GM19452 (cell line): ENCODE measurements at regions not wholly inside any gene's neighbourhood (a gene's known extent, or its start where the extent isn't known, plus 50 kb on each side); places are given as distances from the start of the nearest gene placed in this dataset.
A peak's percentile ranks its signal among the peaks of the same experiment; 100 is the strongest.

ENCODE experiments used
- ATAC-seq: cut with Tn5 transposase; IDR thresholded peaks from one replicate; pipeline ENCODE4 v1.9.1; 2021; ENCODE audit not compliant: unreplicated experiment

DNA sequence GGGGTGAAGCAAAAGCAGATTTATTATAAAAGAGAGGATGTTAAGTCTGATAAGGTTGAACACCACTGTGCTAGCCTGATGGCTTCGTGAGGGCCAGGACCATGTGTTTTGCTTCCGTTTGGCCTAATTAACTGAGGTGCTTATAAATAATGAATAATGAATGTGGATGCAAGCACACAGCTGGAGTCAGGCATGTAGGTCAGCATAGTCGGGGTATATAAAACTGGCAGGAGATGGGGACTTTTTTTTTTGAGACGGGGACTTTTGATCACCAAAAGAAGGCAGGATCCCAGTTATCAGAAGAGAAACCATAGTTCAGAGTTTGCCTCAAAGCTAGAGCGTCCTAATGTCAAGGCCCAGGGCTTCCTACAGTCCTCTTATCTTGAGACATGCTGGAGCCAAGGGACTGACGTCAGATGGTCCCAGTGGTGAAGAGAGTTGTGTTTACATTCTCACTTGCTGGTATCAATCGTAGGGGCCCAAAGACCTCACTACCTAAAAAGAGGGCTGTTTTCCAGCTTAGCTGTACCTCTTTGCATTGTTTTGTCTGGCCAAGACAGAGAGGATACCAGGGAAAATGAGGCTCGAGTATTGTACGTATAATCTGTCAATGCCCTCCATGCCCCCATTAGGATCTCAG lies 50.4 kb downstream of the RTL9 start:
- no peak for ATAC-seq

DNA sequence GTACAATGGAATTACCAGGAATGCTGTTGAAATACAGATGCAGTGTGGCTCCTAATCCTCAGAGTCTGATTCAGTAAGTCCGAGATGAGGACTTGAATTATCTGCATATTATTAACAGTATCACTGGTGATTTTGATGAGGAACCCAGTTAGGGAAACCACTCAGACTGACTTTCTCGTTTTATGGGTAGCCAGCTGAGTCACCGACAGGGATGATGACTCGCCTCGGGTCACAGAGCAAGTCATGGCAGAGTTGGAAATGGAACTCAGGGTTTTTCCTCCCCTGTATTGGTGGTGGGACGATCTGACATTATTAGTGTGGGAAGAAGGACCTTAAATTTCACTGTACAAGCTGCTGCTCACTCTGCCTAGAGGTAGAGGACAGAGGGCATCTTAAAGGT lies 51.3 kb downstream of the RTL9 start:
- ATAC-seq, result no peak

DNA sequence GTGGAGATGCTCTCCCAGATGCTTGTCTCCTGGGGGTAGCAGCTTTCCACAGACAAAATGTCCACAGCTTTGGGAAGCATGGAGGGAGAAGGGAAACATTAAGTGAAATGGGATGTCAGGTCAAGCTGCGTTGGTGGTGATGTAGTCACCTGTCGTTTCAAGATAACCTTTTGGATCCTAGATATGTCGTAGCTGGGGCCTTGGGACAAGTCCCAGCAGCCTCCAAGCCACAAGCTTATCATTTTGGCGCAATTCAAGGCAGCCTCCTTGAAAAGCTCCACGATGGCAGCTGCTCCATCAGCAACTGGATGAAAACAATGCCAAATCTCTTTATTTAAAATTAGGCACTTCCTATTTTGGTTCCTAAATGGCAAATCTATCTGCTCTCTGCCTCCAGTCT lies 52.0 kb downstream of the RTL9 start:
- no peak for ATAC-seq

DNA sequence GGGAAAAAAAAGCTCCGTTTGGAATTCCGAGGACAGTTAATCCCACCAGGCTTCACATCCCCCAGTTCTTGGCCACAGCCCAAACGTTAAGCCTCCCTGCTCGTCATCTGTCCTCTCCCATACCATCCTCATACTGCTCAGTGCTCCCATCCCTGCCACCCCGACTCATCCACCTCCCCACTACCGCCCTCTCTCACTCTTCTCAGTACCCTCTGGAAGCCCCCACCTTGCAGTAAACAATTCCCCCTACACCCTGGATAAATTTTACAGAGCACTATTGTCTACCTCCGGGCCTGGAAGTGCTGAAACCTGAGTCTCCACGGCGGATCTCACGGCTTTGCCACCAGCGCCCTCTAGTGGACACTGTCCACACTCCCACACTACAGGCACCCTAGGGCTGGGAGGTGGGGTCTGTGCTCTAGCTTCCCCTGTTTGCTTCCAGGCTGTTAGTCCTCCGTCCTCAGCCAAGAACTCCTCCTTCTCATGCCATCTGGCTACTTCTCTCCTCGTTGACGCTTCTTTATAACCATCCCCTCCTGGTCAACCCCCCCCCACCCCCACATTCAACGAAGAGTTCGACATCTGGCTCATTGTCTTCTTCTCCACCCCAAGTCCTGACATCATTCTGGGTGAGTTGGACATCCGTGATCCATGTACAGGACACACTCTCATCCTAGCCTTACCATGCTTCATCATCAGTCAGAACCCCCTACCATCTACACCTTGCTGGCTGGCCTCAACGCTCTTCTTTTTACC lies 54.5 kb downstream of the RTL9 start:
- no peak for ATAC-seq

DNA sequence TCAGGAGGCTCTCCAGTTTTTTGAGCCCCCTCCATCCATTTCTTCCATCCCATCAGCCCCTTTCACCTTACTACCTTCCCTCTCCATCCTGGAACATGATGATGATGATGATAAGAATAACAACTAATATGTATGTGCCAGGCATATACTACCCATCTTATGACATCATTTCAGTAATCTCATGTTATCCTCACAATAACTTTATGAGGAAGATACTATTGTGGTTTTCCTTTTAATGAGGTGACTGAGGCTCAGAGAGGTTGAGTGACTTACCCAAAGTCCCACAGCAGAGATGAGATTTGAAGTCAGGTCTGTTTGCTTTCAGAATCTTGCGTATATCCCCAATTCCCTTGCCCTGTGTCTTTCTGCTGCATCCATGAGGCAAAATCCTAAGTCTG lies 55.1 kb downstream of the RTL9 start:
- no peak for ATAC-seq

DNA sequence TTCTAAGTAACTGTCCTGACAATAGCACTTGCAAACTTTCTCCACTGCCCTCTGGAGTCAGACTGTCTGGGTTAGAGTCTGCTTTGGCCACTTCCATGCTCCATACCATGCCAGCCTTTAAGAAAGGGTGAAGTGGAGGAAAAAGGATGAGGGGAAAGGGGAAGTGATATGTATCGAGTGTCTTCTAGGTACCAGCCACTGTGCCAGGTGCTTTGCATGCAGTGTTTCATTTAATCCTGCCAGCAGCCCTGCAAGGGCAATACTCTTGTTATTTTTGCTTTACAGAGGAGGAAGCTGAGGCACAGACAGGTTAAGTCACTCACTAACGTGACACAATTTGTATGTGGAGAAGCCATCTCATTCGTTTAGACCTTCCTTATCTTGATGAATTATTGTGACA lies 55.6 kb downstream of the RTL9 start:
- peak; percentile 17 for ATAC-seq

DNA sequence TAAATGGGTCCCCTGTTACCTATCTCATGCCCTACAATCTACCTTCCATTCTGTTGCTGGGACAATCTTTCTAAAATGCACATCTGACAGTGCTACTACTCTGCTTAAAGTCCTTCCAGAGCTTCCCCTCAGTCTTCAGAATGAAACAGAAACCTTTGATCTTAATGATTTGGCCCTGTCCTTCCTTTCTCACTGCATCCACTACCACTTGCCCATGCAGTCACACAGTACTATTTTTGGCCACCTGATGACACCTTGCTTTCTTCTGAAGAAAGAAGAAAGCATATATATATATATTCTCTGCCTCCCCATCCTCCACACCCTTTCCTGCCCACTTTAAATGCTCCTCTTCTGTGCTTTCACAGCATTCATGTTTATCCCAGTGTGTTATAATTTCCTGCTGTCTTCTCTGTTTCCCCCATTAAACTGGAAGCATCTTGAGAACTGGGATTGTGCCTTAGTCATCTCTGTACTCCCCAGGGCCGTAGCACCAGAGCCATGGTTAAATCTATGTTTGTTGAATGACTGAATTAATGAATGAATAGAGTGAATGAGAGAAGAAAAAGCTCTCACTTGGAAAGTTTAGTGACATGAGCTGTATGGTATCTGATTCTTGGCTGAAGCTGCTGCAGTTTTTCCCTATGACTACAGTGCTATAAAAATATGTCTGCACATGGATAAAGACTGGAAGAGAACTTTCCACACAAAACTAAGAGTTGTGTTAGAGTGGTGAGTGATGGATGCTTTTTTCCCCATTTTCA lies 56.2 kb downstream of the RTL9 start:
- ATAC-seq, result peak; percentile 86

DNA sequence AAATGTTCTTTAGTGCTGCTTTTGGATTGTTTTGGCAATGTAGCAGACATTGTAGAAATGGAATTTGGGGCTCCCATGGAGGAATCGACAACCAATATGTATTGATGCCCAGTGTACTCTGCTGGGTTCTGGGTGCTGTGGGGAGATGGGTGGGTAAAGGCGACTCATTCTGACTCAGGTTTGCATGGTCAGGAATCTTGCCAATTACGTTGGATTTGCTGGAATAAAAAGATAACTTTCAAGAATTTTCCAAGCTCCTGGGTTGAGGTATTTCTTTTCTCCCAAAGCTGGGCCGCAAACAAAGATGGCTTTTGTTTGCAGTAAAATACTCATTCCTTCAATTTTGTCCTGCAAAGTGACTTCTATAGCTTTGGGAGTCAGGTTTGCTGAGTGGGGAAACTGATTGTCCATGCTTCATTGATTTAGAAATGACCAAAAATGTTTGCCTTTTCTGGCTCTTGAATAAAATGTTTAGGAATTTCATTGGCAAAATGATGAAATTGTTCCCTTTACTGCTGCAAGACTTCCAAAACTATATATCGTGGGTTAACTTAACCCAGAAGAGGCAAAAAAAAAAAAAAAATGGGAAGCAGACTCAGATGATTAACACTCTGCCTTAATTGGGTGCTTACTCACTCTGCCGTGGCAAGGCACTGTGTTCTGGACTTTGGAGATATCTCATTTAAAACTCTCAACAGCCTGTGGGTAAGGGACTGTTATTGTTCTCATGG lies 57.0 kb downstream of the RTL9 start:
- no peak for ATAC-seq

DNA sequence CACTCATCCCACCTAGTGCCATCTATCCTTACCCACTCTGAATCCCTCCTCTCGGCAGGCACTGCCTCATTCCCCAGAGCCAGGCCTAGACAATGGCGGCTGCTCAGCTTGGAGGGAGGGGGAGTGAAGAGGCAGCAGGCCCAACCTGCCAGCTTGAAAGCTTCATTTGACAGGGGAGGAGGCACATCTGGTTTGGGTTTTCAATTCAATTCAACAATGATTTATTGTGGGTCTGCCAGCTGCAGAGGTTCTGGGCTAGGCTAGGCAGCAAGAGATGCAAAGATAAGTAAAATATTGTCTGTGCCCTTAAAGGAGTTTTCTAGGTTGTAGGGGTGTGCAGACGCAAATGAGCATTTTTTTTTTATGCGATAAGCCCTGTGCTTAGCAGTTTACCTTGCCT lies 58.5 kb downstream of the RTL9 start:
- no peak for ATAC-seq

DNA sequence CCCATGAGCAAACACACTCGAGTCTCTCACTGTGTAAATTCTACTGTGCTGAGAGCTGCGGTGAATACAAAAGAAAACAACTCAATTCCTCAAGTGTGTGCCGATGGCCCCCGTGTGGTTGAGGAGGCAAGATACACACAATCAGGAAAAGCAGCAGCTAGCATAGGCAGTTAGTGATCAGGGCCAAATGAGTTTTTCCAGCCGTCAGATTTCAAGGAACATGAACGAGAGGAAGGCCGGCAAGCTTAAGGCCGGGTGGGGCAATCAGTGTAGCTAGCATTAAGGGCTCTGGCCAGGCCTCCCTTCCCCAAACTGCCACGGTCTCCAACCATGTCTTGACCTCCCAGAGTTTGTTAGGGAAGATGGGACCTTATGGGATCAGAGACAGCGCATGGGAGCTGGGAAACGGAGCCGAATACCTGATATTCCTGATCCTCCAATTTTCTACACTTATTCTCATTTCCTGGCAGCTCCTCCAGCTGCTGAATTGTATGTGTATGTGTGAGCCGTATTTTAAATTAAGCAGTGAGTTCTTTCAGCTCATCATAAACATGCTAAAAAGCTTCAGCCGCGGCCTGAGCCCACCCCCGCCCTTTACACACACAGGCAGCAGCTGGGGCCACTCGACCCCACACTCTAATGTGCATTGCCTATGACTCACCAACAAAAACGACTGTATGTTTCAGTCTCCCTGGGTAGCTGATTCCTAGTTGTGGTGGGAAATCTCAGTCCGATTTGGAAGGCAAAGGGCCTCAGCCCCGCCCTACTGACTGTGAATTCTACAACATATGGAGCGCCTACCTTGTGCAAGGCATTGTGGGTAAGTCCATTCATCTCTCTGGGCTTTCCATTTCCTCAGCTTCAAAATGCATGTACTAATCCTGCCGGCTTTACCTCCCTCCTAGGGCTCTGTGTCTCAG lies 59.9 kb downstream of the RTL9 start:
- ATAC-seq, result no peak

DNA sequence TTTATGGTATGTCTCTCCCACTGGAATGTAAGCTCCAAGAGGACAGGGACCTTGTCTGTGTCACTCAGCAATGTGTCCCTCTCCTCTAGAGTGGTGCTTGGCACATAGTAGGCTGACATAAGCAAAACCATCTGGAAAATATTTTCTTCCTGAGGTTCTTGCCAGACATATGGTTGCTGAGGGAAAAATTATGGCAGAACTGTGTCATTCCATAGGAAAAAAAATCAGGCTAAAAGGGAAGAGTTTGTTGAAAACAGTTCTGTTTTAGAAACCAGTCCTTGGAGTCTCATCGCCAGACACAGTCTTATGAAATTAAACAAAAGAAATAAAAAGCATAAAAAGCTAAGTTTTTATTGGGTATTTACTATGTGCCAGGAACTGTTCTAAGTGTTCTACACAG lies 60.9 kb downstream of the RTL9 start:
- ATAC-seq, result no peak

DNA sequence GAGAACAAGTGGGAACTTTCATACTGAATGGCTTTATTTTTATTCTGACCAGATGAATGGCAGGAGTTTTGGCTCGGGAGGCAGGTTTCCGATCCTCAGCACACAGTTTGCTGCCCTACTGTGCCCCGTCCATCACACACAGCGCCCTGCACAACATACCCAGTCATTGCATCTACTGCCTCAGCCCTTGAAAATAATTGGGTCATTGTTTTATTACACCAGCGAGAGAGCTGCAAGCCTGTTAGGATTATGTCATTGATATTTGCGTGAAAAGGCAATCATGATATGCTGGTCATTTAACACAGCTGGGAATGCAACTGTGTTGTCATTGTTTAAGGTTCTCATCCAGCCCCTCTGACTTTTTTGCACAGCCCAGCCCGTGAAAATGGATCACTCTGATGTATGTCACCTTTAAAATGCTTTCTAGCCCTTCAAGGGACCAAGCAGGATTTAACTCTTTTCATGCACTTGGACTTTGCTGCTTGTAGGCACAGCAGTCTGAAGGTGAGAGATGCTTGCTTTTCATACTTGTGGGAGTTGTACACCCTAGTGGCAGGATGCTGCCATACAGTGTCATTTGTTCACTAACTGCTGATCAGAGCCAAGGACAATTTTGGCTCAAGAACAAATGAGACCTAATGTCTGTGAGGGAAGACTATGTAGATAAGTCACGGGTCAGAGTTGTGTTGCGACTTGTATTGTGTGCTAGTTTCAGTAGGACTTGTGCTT lies 62.3 kb downstream of the RTL9 start:
- no peak for ATAC-seq

DNA sequence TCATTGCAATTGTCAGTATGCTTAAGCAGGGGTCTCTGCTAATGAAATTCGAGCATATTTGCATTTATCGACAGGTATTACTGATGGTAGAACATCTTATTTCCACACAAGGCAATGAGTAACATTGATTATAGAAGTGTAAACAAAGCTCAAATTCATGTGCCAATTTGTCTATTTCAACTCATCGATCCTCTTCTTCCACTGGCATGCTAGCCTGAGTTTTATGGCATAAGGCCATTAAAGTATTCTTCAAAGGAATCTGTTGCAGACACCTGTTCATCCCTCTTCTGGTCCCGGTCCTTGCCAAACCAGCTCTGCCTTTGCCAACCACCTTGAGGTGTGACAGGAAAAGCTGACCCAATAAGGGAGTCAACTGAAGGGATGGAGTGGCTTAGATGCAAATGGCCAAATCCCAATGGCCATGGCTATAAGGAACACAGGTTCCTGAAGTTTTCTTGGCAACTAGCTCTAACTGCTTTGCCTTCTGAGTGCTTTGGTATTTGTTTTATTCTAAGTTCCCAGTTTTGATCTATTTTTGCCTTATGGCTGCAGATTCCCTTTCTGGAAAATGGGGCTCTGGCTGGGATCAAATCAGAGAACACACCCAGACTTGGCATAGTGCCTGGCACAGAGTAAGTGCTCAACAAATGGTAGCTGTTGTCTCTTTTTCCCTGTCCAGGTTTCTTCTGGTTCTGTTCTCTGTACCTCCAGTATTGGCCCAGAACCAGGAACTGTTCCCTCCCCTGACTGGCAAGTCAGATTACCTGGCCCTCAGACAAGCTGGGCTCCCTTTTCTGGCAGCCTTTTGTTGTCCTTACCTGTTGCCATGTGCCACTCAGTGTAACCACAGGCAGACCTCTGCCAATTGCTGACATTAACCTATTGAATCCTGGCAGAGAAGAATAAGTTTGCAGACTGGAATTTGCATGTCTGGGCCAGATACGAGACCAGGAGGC lies 63.1 kb downstream of the RTL9 start:
- no peak for ATAC-seq

DNA sequence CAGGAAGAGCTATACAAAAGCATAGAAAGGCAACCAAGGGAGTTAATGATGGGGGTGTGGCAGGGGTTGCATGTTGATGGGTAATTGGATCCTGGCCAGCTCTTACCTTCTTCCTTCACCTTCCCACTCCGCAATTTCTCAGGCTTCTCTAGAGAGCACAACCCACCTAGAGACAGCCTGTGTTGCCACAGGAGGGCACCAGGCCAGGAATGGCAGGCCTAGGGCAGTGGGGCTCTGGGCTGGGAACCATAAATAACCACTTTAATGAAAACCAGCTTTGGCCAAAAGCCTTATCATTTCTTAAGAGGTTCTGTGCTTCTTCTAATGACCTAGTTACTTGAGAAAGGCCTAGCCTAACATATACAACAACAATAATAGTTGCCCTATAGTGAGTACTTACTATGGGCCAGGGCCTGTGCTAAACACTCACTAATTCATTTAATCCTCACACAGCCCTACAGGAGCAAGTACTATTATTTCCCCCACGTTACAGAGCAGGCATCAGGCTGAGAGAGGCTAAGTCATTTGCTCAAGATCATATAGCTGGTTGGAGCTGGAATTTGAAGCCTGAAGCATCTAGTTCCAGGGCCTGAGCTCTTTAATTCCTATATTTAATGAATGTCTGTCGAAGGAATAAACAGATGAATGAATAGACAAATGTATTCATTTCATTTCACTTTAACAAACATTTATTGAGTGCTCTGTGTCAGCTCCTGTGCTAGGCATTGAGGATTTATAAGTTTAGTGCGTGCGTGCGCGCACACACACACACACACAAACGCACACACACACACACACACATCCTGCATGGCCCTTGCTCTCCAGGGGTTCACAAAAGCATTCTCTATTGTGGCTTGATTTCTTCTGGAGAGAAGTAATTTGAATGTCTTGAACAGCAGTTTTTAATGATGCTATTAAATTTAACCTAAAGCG lies 66.8 kb downstream of the RTL9 start:
- no peak for ATAC-seq

DNA sequence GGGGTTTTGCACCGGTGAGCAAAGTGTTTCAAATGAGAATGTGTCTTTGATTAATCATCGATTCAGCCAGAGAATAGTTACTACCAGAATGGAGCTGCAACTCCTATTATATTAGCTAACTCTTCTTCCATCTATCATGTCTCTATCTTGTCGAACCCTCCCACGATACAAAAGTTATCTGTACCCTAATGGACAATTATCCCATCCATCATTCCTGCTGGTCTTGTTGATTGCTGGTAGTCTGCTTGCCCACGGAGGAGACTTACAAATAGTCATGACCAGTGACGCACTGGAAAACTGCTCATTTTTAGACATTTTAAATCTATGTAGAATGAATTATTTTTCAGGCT lies 67.5 kb downstream of the RTL9 start:
- ATAC-seq, result no peak

DNA sequence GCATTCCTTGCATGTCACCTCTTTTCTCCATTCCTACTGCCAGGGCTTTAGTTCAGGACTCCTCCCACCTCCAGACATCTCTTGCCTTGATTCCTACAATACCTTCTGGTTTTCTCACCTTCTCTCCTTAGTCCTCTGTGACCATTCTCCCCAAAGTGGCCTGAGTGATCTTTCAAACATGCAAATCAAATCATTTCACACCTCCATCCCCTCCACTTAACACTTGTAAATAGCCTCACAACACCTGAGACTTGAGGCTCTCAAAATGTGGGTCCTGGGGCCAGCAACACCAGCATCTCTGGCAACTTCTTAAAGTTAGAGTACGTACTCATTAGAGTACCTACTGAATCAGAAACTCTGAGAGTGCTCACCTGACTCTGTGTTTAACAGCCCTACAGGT lies 68.4 kb downstream of the RTL9 start:
- no peak for ATAC-seq

DNA sequence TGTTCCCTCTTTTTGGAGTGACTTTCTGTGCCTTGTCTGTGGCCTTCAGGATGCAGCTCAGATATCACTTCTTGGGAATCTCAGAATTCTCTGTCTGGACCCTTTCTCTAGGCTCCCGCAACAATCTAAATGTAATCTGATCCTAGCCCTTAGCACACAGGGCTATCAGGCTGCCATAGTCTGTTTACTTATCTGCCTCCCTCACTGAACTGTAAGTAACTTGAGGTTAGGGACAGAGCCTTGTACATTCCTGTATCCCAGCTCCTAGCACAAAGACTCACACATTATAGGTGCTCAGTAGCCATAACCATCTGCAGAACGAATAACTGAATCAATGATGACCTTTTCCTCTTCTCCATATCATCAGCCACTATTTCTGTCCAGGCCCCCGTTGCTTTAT lies 69.5 kb downstream of the RTL9 start:
- ATAC-seq, result no peak
